PC-3 (cell line): ENCODE measurements at regions not wholly inside any gene's neighbourhood (a gene's known extent, or its start where the extent isn't known, plus 50 kb on each side); places are given as distances from the start of the nearest gene placed in this dataset.

ENCODE experiments used
- ATAC-seq: fragments of 200-7000 bp; cut with Tn5 transposase; 2 replicates; pipeline ENCODE4 v1.9.1; 2020; ENCODE audit warnings: mild to moderate bottlenecking, moderate library complexity
- BruUV-seq: library from RNA; stranded (reverse); fragments of 400-500 nt; replicated peaks from 2 replicates; lab custom pipeline; 2021; lab: Mats Ljungman, UMichigan
- CTCF ChIA-PET: fragments of 300-600 bp; sonication (Branson Sonifier 250); formaldehyde crosslinking; loops from one replicate; lab custom pipeline; 2022; ENCODE audit warnings: antibody characterized with exemption; lab: Charles Lee
- POLR2A ChIA-PET: fragments of 300-600 bp; sonication (Branson Sonifier 250); formaldehyde crosslinking; loops from one replicate; lab custom pipeline; 2022; ENCODE audit warnings: antibody characterized with exemption; ENCODE audit not compliant: unreplicated experiment; lab: Charles Lee
- DNase-seq: peaks from one replicate; pipeline ENCODE4 v3.0.0-alpha.2; 2015
- H2AFZ ChIP-seq: fragments of 300-600 bp; sonication (generic); 2 replicates; pipeline ENCODE4 v1.6.0; 2016; ENCODE audit warnings: antibody characterized with exemption, low read length
- H3F3A ChIP-seq: fragments of 300-600 bp; sonication (generic); one replicate; pipeline ENCODE4 v1.6.0; 2017; ENCODE audit warnings: antibody characterized with exemption, low read length, control low read depth, mild to moderate bottlenecking; ENCODE audit not compliant: unreplicated experiment
- H3K27ac ChIP-seq: fragments of 300-600 bp; sonication (generic); 2 replicates; pipeline ENCODE4 v1.5.1; 2016; ENCODE audit warnings: mild to moderate bottlenecking, low read length
- H3K27me3 ChIP-seq: fragments of 300-600 bp; sonication (generic); 2 replicates; pipeline ENCODE4 v1.6.1; 2016; ENCODE audit warnings: low read length, mixed read lengths
- H3K36me3 ChIP-seq: fragments of 300-600 bp; sonication (generic); 2 replicates; pipeline ENCODE4 v1.6.1; 2016; ENCODE audit warnings: low read depth, mixed run types, low read length, mixed read lengths
- H3K4me1 ChIP-seq: fragments of 300-600 bp; sonication (generic); 2 replicates; pipeline ENCODE4 v1.5.1; 2016; ENCODE audit warnings: low read length; ENCODE audit not compliant: insufficient read depth
- H3K4me2 ChIP-seq: fragments of 300-600 bp; sonication (generic); 2 replicates; pipeline ENCODE4 v1.6.0; 2016; ENCODE audit warnings: low read length
- H3K4me3 ChIP-seq: fragments of 300-600 bp; sonication (generic); 2 replicates; pipeline ENCODE4 v1.5.1; 2016; ENCODE audit warnings: mild to moderate bottlenecking, low read length, mixed read lengths
- H3K79me2 ChIP-seq: fragments of 300-600 bp; sonication (generic); 2 replicates; pipeline ENCODE4 v1.6.1; 2017; ENCODE audit warnings: low read length, mixed read lengths
- H3K9ac ChIP-seq: fragments of 300-600 bp; sonication (generic); 2 replicates; pipeline ENCODE4 v1.6.0; 2016; ENCODE audit warnings: mild to moderate bottlenecking, low read length
- H3K9me2 ChIP-seq: fragments of 300-600 bp; sonication (generic); replicated peaks from 2 replicates; pipeline ENCODE4 v1.6.1; 2016; ENCODE audit warnings: mixed run types, low read length, mixed read lengths
- H3K9me3 ChIP-seq: fragments of 300-600 bp; sonication (generic); 2 replicates; pipeline ENCODE4 v1.6.1; 2016; ENCODE audit warnings: low read length, mixed read lengths
- H4K20me1 ChIP-seq: fragments of 300-600 bp; sonication (generic); 2 replicates; pipeline ENCODE4 v1.6.1; 2016; ENCODE audit warnings: low read length, mixed read lengths
- CTCF ChIP-seq: fragments of 300-600 bp; sonication (generic); conservative IDR thresholded peaks from 2 replicates; pipeline ENCODE4 v1.5.1; 2017; ENCODE audit warnings: antibody characterized with exemption, low read depth, mild to moderate bottlenecking, low read length
- EZH2 ChIP-seq: fragments of 300-600 bp; sonication (generic); IDR thresholded peaks from one replicate; pipeline ENCODE4 v1.6.1; 2017; ENCODE audit warnings: antibody characterized with exemption, mild to moderate bottlenecking, low read length; ENCODE audit not compliant: unreplicated experiment
- EZH2phosphoT487 ChIP-seq: fragments of 300-600 bp; sonication (generic); IDR thresholded peaks from 2 replicates; pipeline ENCODE4 v1.6.1; 2018; ENCODE audit warnings: mild to moderate bottlenecking, antibody characterized with exemption, low read length, borderline replicate concordance
- intact Hi-C: fragments of 100-400 bp; cut with micrococcal nuclease; formaldehyde crosslinking; loops from 2 replicates; pipeline ENCODE4 v1.9.0; 2023

- no peak for DNase-seq
- CTCF ChIA-PET, result no interaction called here
- POLR2A ChIA-PET, result no interaction called here
- Histone ChIP-seq H3K9me2 (no peaks in the 10 kb centered on the region), H3K4me2 (no peak overlapping the region), H3K9me3 (no peaks in the 10 kb centered on the region), H3K36me3 (no peaks in the 10 kb centered on the region), H4K20me1 (no peaks in the 10 kb centered on the region), H3K9ac (no peak overlapping the region), H3K27me3 (no peaks in the 10 kb centered on the region), H3K79me2 (no peaks in the 10 kb centered on the region), H3F3A (no peaks in the 10 kb centered on the region), H3K4me3 (no peak overlapping the region), H3K27ac (no peak overlapping the region), H2AFZ (no peak overlapping the region), H3K4me1 (no peaks in the 10 kb centered on the region)
- TF ChIP-seq EZH2phosphoT487 (no peak), EZH2 (no peak), CTCF (no peak)
- intact Hi-C loops, result no loop called here
- BruUV-seq, result no TSS peak
- ATAC-seq, result no peak
These were observed 84.7 kb upstream of the RORB start for GRCh38 chr9:74412236-74412979.

GRCh38 chr9:74413876-74414275 is 83.3 kb upstream of the RORB start:
- Histone ChIP-seq H3K27me3 (no peaks in the 10 kb centered on the region), H3K27ac (no peak overlapping the region), H3K9me3 (no peaks in the 10 kb centered on the region), H3K4me3 (no peak overlapping the region), H3K4me2 (no peak overlapping the region), H3K9me2 (no peaks in the 10 kb centered on the region), H2AFZ (no peak overlapping the region), H3K9ac (no peak overlapping the region), H3K36me3 (no peaks in the 10 kb centered on the region), H4K20me1 (no peaks in the 10 kb centered on the region), H3K79me2 (no peaks in the 10 kb centered on the region), H3F3A (no peaks in the 10 kb centered on the region), H3K4me1 (no peaks in the 10 kb centered on the region)
- POLR2A ChIA-PET, result no interaction called here
- CTCF ChIA-PET, result no interaction called here
- intact Hi-C loops, result no loop called here
- TF ChIP-seq EZH2phosphoT487 (no peak), EZH2 (no peak), CTCF (no peak)
- ATAC-seq (no peak), DNase-seq (no peak)
- no TSS peak for BruUV-seq

- ChIA-PET POLR2A (no interaction called here), CTCF (no interaction called here)
- intact Hi-C loops, result no loop called here
- no peaks in the 10 kb centered on the region for H3F3A ChIP-seq
- TF ChIP-seq CTCF (no peak), EZH2 (no peak)
- H3K27ac ChIP-seq, result no peak overlapping the region
- no peak overlapping the region for H3K4me2 ChIP-seq
- no TSS peak for BruUV-seq
- no peaks in the 10 kb centered on the region for H3K4me1 ChIP-seq
- H3K36me3 ChIP-seq, result no peaks in the 10 kb centered on the region
- no peak overlapping the region for H3K4me3 ChIP-seq
- DNase-seq (no peak), ATAC-seq (no peak)
- no peaks in the 10 kb centered on the region for H3K27me3 ChIP-seq
- H3K9me3 ChIP-seq, result no peaks in the 10 kb centered on the region
- H2AFZ ChIP-seq, result no peak overlapping the region
- no peaks in the 10 kb centered on the region for H4K20me1 ChIP-seq
- H3K9me2 ChIP-seq, result no peaks in the 10 kb centered on the region
- H3K79me2 ChIP-seq, result no peaks in the 10 kb centered on the region
- no peak overlapping the region for H3K9ac ChIP-seq
These were observed 82.8 kb upstream of the RORB start for GRCh38 chr9:74414325-74414724.
